ENCODE measurements at regions not wholly inside any gene's neighbourhood (a gene's known extent, or its start where the extent isn't known, plus 50 kb on each side); places are given as distances from the start of the nearest gene placed in this dataset.

GRCh38 chr18:67636597-67637385, 120.3 kb upstream of the DSEL start:
- H3K79me2 ChIP-seq (ENCODE audit: low read length), result no peaks in the 10 kb centered on the region
- H2AFZ ChIP-seq (ENCODE audit: low read depth, low read length), result no peak overlapping the region
- H3K27ac ChIP-seq (ENCODE audit: low read length), result no peak overlapping the region
- H3K27me3 ChIP-seq (ENCODE audit: low read depth, low read length), result no peaks in the 10 kb centered on the region
- no peak overlapping the region for H3K9ac ChIP-seq (ENCODE audit: low read length)
- TF ChIP-seq CTCF (IDR thresholded peaks at IDR 0.05; ENCODE audit: low read depth, low read length) (no peak), EZH2phosphoT487 (IDR thresholded peaks at IDR 0.05; ENCODE audit: low read depth) (no peak)
- H3K36me3 ChIP-seq (replicated peaks; ENCODE audit: low read depth, low read length), result no peaks in the 10 kb centered on the region
- H3K4me1 ChIP-seq (ENCODE audit: low read length), result no peaks in the 10 kb centered on the region
- no peaks in the 10 kb centered on the region for H3K9me3 ChIP-seq (ENCODE audit: insufficient read depth, low read length)
- H3K4me3 ChIP-seq (ENCODE audit: low read length), result no peak overlapping the region
- H4K20me1 ChIP-seq (ENCODE audit: insufficient read depth, low read length), result no peaks in the 10 kb centered on the region
- H3K4me2 ChIP-seq (ENCODE audit: low read length), result no peak overlapping the region

- no peaks in the 10 kb centered on the region for H3K9me3 ChIP-seq (ENCODE audit: insufficient read depth, low read length)
- no peaks in the 10 kb centered on the region for H3K79me2 ChIP-seq (ENCODE audit: low read length)
- H3K9ac ChIP-seq (ENCODE audit: low read length), result no peak overlapping the region
- H3K27ac ChIP-seq (ENCODE audit: low read length), result no peak overlapping the region
- no peaks in the 10 kb centered on the region for H3K4me1 ChIP-seq (ENCODE audit: low read length)
- H4K20me1 ChIP-seq (ENCODE audit: insufficient read depth, low read length), result no peaks in the 10 kb centered on the region
- no peak overlapping the region for H2AFZ ChIP-seq (ENCODE audit: low read depth, low read length)
- TF ChIP-seq EZH2phosphoT487 (IDR thresholded peaks at IDR 0.05; ENCODE audit: low read depth) (no peak), CTCF (IDR thresholded peaks at IDR 0.05; ENCODE audit: low read depth, low read length) (no peak)
- H3K36me3 ChIP-seq (replicated peaks; ENCODE audit: low read depth, low read length), result no peaks in the 10 kb centered on the region
- no peaks in the 10 kb centered on the region for H3K27me3 ChIP-seq (ENCODE audit: low read depth, low read length)
- H3K4me3 ChIP-seq (ENCODE audit: low read length), result no peak overlapping the region
- H3K4me2 ChIP-seq (ENCODE audit: low read length), result no peak overlapping the region
Observed at GRCh38 chr18:67634631-67635338, 118.3 kb upstream of the DSEL start.

GRCh38 chr18:67633939-67634338, 117.4 kb upstream of the DSEL start:
- Histone ChIP-seq H4K20me1 (ENCODE audit: insufficient read depth, low read length) (no peaks in the 10 kb centered on the region), H2AFZ (ENCODE audit: low read depth, low read length) (no peak overlapping the region), H3K27me3 (ENCODE audit: low read depth, low read length) (no peaks in the 10 kb centered on the region), H3K4me2 (ENCODE audit: low read length) (no peak overlapping the region), H3K36me3 (replicated peaks; ENCODE audit: low read depth, low read length) (no peaks in the 10 kb centered on the region), H3K27ac (ENCODE audit: low read length) (no peak overlapping the region), H3K4me1 (ENCODE audit: low read length) (no peaks in the 10 kb centered on the region), H3K4me3 (ENCODE audit: low read length) (no peak overlapping the region), H3K79me2 (ENCODE audit: low read length) (no peaks in the 10 kb centered on the region), H3K9me3 (ENCODE audit: insufficient read depth, low read length) (no peaks in the 10 kb centered on the region), H3K9ac (ENCODE audit: low read length) (no peak overlapping the region)
- no peak for TF ChIP-seq EZH2phosphoT487 (IDR thresholded peaks at IDR 0.05; ENCODE audit: low read depth)
- no peak for TF ChIP-seq CTCF (IDR thresholded peaks at IDR 0.05; ENCODE audit: low read depth, low read length)

GRCh38 chr18:67621906-67622305, 105.4 kb upstream of the DSEL start:
- no peaks in the 10 kb centered on the region for H3K36me3 ChIP-seq (replicated peaks; ENCODE audit: low read depth, low read length)
- H2AFZ ChIP-seq (ENCODE audit: low read depth, low read length), result no peak overlapping the region
- H3K79me2 ChIP-seq (ENCODE audit: low read length), result no peaks in the 10 kb centered on the region
- H3K4me3 ChIP-seq (ENCODE audit: low read length), result no peak overlapping the region
- no peak for TF ChIP-seq EZH2phosphoT487 (IDR thresholded peaks at IDR 0.05; ENCODE audit: low read depth)
- no peak for TF ChIP-seq CTCF (IDR thresholded peaks at IDR 0.05; ENCODE audit: low read depth, low read length)
- H4K20me1 ChIP-seq (ENCODE audit: insufficient read depth, low read length), result no peaks in the 10 kb centered on the region
- H3K4me2 ChIP-seq (ENCODE audit: low read length), result no peak overlapping the region
- H3K27me3 ChIP-seq (ENCODE audit: low read depth, low read length), result no peaks in the 10 kb centered on the region
- no peaks in the 10 kb centered on the region for H3K9me3 ChIP-seq (ENCODE audit: insufficient read depth, low read length)
- no peak overlapping the region for H3K27ac ChIP-seq (ENCODE audit: low read length)
- H3K4me1 ChIP-seq (ENCODE audit: low read length), result no peaks in the 10 kb centered on the region
- no peak overlapping the region for H3K9ac ChIP-seq (ENCODE audit: low read length)

Measured in OCI-LY3 (cell line).